GM19455 (cell line): ENCODE measurements at regions not wholly inside any gene's neighbourhood (a gene's known extent, or its start where the extent isn't known, plus 50 kb on each side); places are given as distances from the start of the nearest gene placed in this dataset.

Experiments
- ATAC-seq: cut with Tn5 transposase; IDR thresholded peaks from one replicate; pipeline ENCODE4 v1.9.1; 2021; ENCODE audit not compliant: unreplicated experiment

DNA sequence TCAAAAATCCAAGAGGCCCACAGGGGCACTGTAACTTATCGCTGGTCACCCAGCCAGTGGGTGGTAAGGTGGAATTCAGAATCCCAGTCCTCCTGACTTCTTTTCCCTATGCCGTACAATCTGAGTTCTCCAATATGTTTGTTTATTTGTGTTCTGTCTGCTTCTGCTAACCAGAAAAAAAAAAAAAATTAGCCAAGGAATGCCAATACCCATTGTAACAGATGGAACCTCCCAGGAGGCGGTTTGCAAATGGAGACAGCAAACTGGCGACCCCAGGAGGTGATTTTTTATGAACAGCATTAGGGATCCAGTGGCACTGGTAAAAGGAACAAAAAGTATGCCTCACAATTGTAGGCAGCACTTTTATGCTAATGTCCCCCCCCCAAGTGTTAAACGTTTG, 189.0 kb upstream of the FGGY start:
- ATAC-seq: no peak

GRCh38 chr1:59108481-59109317, 188.2 kb upstream of the FGGY start:
- ATAC-seq: no peak

- no peak for ATAC-seq
Observed at GRCh38 chr1:59110271-59110670, 186.6 kb upstream of the FGGY start.

- ATAC-seq: no peak
Observed at GRCh38 chr1:59113876-59114457, 182.9 kb upstream of the FGGY start.

DNA sequence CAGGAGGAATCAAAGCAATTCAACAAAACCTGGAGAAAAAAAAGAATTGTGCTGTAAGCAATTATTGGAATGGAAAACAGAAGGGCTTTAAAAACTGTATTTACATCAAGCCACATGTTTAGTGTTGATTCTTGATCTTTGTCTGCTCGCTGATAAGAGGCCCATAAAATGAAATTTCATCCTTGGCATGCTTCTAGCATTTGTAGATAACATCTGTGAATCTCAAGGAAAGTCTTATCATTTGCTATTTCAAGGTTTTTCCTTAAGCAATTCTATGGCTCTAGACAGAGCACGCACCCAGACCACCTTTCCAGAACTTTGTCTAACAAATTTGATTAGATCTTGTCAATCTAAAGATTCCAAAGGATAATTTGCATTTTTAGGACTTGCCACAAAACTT, 181.0 kb upstream of the FGGY start:
- ATAC-seq: no peak

- ATAC-seq: no peak
Observed at GRCh38 chr1:59116920-59117542, 179.9 kb upstream of the FGGY start.

GRCh38 chr1:59122527-59122926, 174.4 kb upstream of the FGGY start:
- ATAC-seq: no peak

- ATAC-seq: no peak
Observed at GRCh38 chr1:59123081-59123681, 173.7 kb upstream of the FGGY start.

DNA sequence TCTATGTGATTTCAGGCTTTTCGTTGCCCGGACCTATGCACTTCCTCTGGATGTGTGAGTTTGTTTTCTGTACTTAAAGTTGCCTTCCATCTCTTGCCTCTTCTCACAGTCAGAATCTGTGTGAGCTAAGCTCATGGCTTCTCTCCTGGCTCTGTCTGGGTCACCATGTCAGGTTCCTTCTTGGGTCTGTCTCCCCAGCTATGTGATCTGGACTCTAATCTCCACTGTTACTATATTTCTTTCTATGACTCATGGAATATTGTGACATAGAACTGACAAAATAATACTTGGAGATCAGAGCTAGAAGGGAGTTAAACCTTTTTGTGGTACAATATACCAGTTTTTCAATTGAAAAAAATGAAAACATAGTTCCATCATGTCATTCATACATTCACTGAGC, 172.7 kb upstream of the FGGY start:
- no peak for ATAC-seq

GRCh38 chr1:59125154-59125553, 171.7 kb upstream of the FGGY start:
- no peak for ATAC-seq

- ATAC-seq: no peak
Observed at GRCh38 chr1:59125676-59126320, 171.1 kb upstream of the FGGY start.

GRCh38 chr1:59126366-59126765, 170.5 kb upstream of the FGGY start:
- ATAC-seq: no peak

DNA sequence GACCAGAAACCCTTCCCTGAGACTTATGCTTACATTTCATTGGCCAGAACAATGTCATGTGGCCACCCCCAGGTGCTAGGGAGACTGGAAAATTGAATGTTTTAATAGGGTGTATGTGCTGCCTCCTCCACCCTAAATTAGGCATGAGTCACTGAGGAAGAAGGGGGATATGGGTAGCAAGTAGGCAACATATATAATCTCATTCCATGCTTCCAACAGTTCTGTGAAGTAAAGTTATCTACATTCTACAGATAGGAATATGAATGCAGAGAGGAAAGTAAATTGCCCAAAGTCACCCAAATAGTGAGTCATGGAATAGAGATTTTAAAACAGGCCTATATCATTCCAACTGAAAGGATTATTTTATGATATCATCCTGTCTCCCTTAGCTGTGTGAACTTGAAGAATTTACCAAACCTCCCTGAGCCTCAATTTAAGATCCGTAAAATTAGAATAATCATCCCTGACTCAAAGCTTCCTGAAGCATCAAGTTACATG, 168.6 kb upstream of the FGGY start:
- ATAC-seq: no peak

GRCh38 chr1:59128784-59129227, 168.1 kb upstream of the FGGY start:
- no peak for ATAC-seq

DNA sequence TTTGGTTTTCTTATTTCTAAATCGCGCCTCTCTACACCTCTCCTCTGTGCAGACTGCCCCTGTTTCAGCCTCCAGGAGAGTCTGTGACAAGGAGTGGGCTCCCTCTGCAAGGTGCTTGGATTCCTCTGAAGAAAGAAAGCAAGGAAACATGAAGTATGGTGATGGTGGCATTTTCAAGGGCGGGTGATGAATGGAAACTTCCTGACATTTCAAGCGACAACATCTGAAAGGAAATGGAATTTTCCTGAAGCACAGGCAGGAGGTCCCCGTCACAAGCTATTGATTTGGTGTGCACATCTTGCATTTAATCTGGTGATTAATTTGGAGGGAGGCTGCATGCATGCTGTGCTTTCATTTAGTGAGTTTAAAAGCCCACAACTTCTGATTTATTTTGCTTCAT, 164.6 kb upstream of the FGGY start:
- no peak for ATAC-seq

DNA sequence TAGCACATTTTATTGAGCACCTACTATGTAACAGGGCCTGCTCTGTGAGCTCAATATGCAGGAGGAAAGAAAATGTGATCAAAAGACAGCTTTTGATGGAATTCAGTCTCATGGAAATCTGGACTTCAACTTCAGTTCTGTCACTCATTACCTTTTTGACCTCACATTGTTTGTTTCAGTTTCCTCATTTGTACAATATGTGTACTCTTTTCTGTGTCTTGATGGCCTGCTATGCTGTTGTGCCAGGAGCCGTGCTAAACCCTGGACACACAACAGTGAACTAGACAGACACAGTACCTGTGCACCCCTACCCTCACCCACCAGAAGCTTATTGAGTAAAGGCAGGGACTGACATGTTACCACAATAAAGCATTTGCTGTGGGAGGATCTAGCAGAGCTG, 162.9 kb upstream of the FGGY start:
- ATAC-seq: no peak

- ATAC-seq: no peak
Observed at GRCh38 chr1:59135761-59136255, 161.1 kb upstream of the FGGY start.

DNA sequence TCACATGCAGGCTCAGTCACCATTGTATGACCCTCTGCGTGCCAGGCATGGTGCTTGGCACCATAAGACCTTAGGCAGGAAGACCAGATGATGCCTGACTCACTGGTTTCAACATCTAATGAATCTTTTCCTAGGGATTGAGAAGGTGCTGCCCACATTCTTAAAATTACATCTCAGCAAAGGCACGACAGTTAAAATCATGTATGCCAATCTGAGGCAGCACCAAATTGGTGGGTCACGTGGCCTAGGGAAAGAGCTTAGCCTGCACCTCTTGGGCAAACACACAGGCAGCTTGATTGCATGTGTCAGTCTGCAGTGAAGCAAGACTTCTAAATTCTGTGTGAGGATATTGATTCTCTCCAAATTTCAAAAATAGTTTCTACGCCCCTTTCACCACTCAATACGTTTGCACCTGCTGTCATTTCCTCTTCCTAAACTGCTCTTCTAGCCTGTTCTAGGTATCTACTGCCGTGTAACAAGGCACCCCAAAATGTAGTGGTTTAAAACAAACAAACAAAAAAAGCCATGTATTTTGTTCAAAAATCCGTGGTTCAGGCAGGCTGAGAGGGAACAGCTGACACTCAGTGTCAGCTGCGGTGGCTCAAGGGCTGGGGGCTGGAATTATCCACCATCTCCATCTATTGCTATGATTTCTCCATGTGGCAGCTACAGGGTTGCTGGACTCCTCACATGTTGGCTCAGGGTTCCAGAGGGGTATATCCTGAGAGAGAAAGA, 160.2 kb upstream of the FGGY start:
- no peak for ATAC-seq

GRCh38 chr1:59137276-59137615, 159.6 kb upstream of the FGGY start:
- ATAC-seq: no peak

DNA sequence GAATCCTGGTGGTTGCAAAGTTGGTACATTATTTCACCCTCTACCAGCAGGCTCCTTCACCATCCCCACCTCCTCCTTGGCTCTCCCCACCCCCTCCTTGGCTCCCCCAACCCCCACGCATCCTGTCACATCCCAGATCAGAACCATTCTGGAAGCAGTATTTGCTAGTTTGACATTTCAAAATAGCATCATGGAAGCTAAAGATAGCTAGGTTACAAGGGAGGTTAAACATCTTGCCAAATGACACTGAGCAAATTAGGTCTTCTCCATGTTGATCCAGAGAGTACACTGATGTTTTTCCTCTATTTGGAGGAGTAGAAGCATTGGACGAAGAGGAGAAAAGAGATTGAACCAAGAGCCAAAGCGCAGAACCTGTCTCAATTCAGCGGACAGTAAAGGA, 158.9 kb upstream of the FGGY start:
- no peak for ATAC-seq
